ENCODE measurements at regions not wholly inside any gene's neighbourhood (a gene's known extent, or its start where the extent isn't known, plus 50 kb on each side); places are given as distances from the start of the nearest gene placed in this dataset.

DNA sequence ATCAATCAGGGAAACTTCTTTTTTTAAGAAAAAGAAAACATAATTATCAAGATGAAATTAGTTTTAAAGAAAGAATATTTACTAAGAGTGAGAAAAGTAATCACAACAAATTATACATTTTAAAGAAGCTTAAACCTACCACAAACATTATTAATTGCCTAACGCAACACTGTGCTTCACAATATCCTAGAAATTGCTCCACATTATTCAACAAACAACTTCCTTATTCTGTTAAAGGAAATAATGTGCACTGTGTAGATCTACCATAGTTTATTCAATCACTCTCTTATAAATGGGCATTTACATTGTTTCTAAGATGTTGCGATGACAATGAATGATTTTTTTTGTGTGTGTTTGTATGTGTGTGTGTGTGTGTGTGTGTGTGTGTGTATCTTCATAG is 525.9 kb upstream of the KCNMB2 start:
- TF ChIP-seq ZFP30 (CRISPR knock-in tag; IDR thresholded peaks at IDR 0.05) (no peak), PPARA (CRISPR knock-in tag; IDR thresholded peaks at IDR 0.05; ENCODE audit: borderline replicate concordance) (no peak), PATZ1 (CRISPR knock-in tag; IDR thresholded peaks at IDR 0.05; ENCODE audit: borderline replicate concordance) (no peak), SNAI2 (CRISPR knock-in tag; IDR thresholded peaks at IDR 0.05) (no peak), OSR1 (CRISPR knock-in tag; IDR thresholded peaks at IDR 0.05) (no peak), ZFP3 (CRISPR knock-in tag; IDR thresholded peaks at IDR 0.05) (no peak), BACH2 (CRISPR knock-in tag; IDR thresholded peaks at IDR 0.05; ENCODE audit: borderline replicate concordance) (no peak), ISL1 (CRISPR knock-in tag; IDR thresholded peaks at IDR 0.05) (no peak)

All from SK-N-SH treated with all-trans-retinoic acid at 6 μM for 48 hours (cell line).